Embryonic facial prominence (tissue), 1 donor: ENCODE measurements at regions not wholly inside any gene's neighbourhood (a gene's known extent, or its start where the extent isn't known, plus 50 kb on each side); places are given as distances from the start of the nearest gene placed in this dataset.
"Not testable (repeated sequence)": the region's sequence is repeated elsewhere in the genome, so short reads cannot be mapped to it uniquely, and the experiment has no call there.

Experiments
- DNase-seq: peaks from one replicate; pipeline ENCODE4 v3.0.0-alpha.2; 2016; ENCODE audit errors: extremely low spot score

GRCh38 chr2:181737302-181737701 is 57.0 kb upstream of the NEUROD1 start:
- not testable (repeated sequence) for DNase-seq

DNA sequence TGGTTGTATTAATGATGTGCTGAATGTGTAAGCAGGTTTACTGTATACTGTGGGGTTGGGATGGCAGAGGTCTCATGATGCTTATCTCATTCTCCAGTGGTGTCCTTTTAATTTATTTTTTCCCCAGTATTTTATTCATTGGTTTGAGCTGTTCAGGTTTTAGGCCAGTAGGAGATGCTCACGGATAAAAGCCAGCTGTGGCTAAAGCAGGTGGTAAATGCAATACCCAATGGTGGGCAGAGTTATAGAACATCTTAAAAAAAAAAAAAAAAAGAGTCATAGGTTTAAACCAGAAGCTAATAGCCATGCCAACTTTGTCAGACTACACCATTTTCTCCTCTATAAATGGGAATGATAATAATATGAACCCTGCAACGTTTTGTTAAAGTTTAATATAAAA is 57.8 kb upstream of the NEUROD1 start:
- DNase-seq = no peak

DNA sequence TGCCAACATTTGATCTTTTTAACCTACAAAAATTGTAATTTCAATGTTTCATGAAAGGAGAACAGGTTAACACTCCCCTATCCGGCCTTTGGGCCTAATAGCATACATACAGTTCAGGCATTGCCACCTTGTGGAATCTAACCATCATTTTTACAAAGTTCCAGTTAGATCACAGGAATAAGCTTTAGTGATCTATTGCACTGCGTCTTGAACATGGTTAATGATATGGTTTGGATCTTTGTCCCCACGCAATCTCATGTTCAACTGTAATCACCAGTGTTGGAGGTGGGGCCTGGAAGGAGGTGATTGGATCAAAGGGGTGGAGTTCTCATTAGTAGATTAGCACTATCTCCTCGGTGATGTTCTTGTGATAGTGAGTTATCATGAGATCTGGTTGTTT is 58.2 kb upstream of the NEUROD1 start:
- DNase-seq = no peak

DNA sequence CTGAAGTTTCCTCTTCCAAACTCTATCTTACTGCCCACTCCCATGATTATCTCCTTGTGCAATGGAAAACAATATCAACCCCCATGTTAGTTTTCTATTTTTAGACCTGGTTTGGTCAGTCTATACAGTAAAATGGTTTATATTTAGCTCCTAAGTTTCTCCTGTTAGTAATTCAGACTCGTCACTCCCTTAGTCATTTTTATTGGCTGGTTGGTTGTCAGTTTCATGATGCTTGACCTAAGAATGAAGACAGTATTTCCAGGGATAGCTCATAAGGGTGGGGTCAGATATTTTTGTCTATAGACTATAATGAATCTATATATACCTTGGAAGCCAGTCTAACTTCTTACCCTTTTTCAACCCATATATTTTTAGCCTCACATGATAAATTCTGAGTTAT is 61.4 kb upstream of the NEUROD1 start:
- no peak for DNase-seq

DNA sequence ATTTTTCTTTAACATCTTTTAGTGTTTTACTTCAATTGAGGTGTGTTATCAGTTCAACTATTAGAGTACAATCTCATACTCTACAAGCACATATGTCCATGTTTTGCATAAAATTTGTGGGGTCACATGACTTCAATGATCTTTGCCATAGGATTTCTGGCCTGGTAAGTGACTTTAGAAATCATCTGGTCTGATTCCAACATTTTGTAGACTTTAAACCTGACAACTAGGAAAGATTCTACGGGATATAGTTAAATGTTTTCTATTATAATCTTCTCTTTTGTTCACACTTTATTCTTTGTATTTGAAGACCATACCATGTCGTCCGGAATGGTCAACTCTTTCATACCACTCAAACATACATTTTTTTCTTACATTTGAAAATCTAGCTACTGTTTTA is 62.0 kb upstream of the NEUROD1 start:
- DNase-seq = no peak

DNA sequence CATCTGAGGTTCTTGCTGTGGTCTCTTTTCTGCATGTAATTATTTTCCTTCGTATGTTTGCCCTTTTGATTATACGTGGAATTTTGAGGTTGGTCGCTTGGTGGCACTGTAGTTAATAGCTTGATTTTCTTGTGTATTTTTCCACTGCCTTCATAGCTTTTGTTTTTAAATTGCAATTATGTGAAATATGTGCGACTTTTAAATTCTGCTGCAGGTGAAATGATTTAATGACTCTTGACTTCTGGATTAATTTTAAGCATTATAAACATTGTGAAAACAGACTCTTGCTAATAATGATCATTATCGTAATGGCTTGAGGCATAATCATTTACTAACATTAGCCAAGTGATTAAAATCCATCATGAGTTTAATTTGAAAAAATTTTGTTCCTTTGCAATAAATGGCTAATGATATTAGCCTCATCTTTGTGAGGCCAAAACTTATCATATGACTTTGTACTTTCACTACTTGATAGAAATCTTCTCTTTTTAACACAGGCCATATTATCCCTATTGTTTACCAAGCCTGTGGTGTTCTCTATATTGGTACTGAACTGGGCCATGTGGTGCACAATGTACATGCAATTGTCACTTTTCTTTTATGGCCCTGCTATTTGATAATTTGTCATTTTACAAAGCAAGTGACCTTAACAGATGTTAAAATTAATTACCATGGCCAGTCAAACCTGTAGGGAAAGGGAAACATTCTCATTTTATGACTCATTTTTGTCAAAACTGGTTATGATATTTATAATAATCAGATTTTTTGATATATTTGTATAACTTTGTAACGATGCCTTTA is 62.8 kb upstream of the NEUROD1 start:
- DNase-seq = peak; percentile 15

GRCh38 chr2:181743723-181744031 is 63.4 kb upstream of the NEUROD1 start:
- no peak for DNase-seq

- no peak for DNase-seq
Measured at GRCh38 chr2:181745796-181746540, 65.7 kb upstream of the NEUROD1 start.

GRCh38 chr2:181746844-181747243 is 66.5 kb upstream of the NEUROD1 start:
- no peak for DNase-seq

DNA sequence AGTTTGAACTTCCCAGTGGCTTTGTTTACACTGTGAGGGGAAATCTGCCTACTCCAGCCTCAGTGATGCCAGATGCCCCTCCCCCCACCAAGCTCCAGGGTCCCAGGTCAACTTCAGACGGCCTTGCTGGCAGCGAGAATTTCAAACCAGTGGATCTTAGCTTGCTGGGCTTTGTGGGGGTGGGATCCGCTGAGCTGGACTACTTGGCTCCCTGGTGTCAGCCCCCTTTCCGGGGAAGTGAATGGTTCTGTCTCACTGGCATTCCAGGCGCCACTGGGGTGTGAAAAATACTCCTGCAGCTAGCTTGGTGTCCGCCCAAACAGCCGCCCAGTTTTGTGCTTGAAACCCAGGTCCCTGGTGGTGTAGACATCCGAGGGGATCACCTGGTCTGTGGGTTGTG is 70.0 kb upstream of the NEUROD1 start:
- DNase-seq = no peak

- DNase-seq = no peak
Measured at GRCh38 chr2:181751266-181752030, 71.1 kb upstream of the NEUROD1 start.

GRCh38 chr2:181752301-181752700 is 72.0 kb upstream of the NEUROD1 start:
- no peak for DNase-seq

DNA sequence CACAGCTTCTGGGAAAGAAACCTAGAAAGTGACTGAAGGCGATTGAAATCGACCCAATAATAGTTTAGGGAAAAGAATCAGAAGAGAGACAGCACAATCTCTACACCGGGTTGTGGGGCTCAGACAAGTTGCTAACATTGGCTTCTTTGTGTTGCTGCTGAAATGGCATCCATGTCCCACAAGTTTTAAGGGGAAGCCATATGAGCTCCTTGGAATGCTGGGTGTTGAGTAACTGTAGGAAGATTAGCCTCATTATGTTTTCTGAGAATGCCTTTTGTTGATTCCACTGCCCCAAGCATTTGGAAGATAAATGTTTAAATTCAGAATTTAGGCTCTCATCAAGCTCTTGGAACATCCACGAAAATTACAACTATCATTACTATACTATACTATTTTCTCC is 73.4 kb upstream of the NEUROD1 start:
- no peak for DNase-seq

- DNase-seq = no peak
Measured at GRCh38 chr2:181754105-181754504, 73.8 kb upstream of the NEUROD1 start.

GRCh38 chr2:181755181-181755580 is 74.9 kb upstream of the NEUROD1 start:
- DNase-seq = no peak

- no peak for DNase-seq
Measured at GRCh38 chr2:181760521-181760920, 80.2 kb upstream of the NEUROD1 start.

GRCh38 chr2:181761175-181761574 is 80.9 kb upstream of the NEUROD1 start:
- no peak for DNase-seq

DNA sequence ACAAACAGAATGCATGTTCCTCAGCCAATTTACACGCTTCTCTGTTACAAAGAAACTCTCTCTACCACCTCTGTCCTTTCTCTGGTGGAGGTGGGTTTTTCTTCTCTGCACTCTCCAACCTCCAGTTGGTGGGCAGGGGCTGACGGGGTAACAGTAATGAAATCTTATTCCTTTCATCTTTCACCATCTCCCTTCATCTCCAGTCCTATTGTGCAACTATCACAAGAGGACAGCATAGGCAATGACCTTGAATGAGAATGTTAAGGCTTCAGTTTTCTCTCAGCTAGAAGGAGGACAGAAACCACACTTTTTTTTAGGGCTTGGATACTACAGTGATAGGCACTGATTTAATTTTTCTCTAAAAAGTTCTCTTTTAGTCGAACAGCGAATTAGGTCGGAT is 81.7 kb upstream of the NEUROD1 start:
- no peak for DNase-seq

DNA sequence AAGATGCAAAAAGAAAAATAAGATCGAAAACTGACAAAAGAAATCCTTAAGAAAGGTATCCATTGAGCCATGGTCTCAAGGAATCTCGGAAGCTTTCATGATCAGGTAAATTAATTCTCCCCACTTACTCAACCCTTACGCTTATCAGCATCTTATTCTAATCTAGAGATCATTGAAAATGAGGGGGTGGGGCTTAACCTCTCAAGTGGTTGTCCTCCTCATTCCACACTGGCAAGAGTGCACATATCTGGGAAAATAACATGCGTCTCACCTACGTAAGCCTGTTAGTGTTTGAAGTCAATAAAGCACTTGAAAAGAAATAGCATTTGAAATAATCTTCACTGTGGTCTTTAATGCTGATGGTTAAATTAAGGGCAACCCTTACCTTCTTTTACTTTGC is 82.5 kb upstream of the NEUROD1 start:
- DNase-seq = no peak

DNA sequence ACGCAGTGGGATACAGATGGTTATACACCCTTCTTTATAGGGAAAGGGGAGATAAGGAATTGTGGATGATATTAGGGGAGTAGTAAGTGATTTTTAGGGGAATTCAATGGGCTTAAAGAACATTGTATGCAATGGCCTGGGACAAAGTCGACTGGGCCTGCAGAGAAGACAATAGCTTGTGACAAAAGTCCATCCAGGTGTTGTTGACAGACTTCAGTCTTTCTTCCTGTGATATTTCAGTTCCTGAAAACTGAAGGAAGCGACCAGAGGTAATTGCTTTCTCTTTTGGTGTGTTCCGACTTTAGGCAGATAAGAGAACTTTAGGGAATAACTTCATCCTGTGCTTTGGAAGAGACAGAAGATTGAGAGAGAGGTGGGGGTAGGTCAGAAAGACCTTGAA is 83.1 kb upstream of the NEUROD1 start:
- DNase-seq = no peak

DNA sequence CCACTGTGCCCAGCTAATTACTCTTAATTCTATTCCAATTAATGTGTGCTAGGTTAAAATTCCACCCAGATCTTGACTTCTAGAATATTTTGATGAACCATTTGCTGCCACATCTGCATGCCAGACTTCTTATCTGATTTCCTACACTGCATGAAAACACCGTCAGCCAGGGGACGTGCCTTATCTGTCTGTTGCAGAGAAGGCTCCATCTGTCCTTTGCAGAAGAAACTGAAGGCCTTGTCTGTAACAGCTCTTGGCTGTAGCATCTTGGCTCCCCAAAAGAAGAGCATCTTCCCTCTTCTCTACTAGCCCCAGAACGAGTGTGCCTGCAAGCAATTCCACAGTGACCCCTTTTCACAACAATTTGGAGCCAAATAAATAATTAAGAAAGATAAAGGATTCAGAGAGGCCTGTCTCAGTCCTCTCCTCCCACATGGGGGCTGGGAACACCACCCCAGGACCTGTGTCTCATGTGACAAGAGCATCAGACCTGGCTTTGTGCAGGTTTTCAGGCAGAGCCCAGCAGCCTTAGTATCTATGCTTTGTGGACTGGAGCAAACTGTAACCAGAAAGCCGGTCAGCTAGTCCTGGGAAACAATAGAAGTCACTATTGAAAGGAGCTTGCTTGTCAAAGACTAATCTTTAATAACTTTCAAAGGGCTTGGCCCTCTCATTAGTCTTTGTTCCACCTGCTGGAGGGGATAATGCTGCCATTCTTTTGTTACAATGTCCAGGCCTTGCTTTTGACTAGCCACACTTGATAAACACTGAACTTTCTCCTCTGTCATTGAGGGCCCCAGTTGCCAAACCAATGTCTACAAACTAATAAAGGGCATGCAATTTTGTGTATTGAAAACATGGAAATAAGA is 84.0 kb upstream of the NEUROD1 start:
- no peak for DNase-seq

DNA sequence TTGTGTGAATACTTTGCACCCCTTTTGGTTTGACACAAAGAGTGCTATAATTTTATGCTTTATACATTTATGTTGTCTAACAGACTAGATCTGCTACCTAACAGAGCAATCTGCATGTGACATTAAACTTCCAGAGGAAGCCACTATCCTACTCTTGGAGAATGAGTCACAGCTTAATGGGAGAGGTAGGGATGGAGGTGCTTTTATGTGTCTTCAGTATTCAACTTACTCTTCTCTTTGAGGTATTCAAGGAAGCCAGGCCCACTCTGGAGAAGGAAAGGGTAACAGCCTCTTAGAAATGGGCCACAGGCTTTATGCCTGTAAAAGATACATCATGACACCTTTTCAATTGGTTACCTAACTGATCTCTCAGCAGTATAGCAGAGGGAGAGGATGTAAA is 85.8 kb upstream of the NEUROD1 start:
- DNase-seq = no peak
